ENCODE measurements at regions not wholly inside any gene's neighbourhood (a gene's known extent, or its start where the extent isn't known, plus 50 kb on each side); places are given as distances from the start of the nearest gene placed in this dataset.

DNA sequence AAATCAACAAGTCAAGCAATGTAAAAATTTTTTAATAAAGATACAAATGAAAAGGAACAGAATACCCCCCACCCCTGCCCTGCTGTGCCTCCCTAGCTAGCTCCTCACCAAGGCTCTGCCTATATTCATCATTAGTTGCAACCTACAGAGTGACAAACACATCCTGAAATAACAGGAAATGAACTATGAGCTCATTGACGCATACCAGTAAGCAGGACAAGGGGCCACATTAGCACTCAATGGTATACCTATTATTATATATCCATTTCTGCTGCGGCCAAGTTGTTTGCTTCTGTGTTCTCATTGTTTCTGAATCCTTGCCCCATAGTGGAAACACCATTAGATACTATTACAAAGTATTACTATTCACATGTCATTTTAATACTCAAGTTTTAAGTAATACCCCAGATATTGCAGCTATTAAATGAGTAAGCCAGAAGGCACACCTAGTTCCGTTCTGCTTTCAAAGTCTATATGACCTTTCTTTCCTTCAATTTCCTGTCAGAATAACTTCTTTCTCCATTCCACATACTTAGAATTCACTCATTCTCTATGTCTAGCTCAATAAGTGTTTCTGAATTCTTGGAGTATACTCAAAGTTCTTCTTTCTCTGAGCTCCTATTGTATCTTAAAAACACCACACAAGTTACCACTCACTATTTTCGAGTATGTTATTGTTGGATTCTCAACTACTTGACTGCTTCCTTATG lies 1214.9 kb downstream of the PLA2G4A start:
- Histone ChIP-seq H3K4me1 (ENCODE audit: insufficient read depth) (no peaks in the 10 kb centered on the region), H3K9ac (no peak overlapping the region), H3K9me3 (ENCODE audit: low read depth) (peaks cover 3% of the 10 kb centered on the region), H3K79me2 (ENCODE audit: insufficient read depth) (no peaks in the 10 kb centered on the region), H3K9me2 (ENCODE audit: insufficient read depth) (no peaks in the 10 kb centered on the region), H4K20me1 (ENCODE audit: insufficient read depth) (no peaks in the 10 kb centered on the region), H3K27ac (no peak overlapping the region), H3F3A (ENCODE audit: insufficient read depth) (no peaks in the 10 kb centered on the region), H3K27me3 (replicated peaks; ENCODE audit: insufficient read depth) (no peaks in the 10 kb centered on the region), H2AFZ (no peak overlapping the region), H3K36me3 (ENCODE audit: low read depth) (no peaks in the 10 kb centered on the region), H3K4me2 (ENCODE audit: unreplicated experiment) (no peak overlapping the region), H3K4me3 (no peak overlapping the region)
- 17 to 27% methylated on average over 4 of the region's 4 CpGs for whole genome bisulfite sequencing, 2 experiments (ENCODE audit: low coverage in 1 of 2, low lambda C conversion rate in 2 of 2, missing lambda C conversion rate in 2 of 2)
- in situ Hi-C loops (cut with MboI), result no loop called here
- no peak for TF ChIP-seq EZH2phosphoT487 (IDR thresholded peaks at IDR 0.05; ENCODE audit: insufficient read depth, low read depth)
- TF ChIP-seq EZH2 (IDR thresholded peaks at IDR 0.05; ENCODE audit: insufficient read depth, poor library complexity, severe bottlenecking), result no peak
- DNase-seq, result no peak

- TF ChIP-seq EZH2phosphoT487 (IDR thresholded peaks at IDR 0.05; ENCODE audit: insufficient read depth, low read depth) (no peak), EZH2 (IDR thresholded peaks at IDR 0.05; ENCODE audit: insufficient read depth, poor library complexity, severe bottlenecking) (no peak)
- in situ Hi-C loops (cut with MboI), result no loop called here
- no peaks in the 10 kb centered on the region for H3K9me2 ChIP-seq (ENCODE audit: insufficient read depth)
These were observed 1221.5 kb downstream of the PLA2G4A start for GRCh38 chr1:188050250-188050649.

DNA sequence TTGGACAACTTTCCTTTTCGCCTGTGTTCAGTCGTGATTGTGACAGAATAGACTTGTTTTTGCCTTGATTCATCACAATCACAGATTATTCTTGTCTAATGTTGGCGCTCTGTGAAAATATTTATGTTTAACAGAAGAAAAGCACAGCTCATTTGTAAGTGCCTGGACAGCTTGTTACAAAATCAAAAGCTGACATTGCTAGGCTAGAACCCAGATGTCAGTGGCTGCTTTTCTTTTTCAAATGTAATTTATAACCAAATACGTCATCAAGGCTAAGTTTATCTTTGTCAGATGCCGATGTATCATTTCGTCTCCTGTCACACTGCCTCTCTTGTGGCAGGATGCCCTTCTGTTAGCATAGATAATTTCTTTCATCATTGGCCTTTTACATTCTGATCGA lies 1227.3 kb downstream of the PLA2G4A start:
- 1 to 2% methylated on average over 7 of the region's 7 CpGs for WGBS, 2 experiments (ENCODE audit: low coverage in 1 of 2, low lambda C conversion rate in 2 of 2, missing lambda C conversion rate in 2 of 2)
- no peak overlapping the region for H3K27ac ChIP-seq
- TF ChIP-seq EZH2 (IDR thresholded peaks at IDR 0.05; ENCODE audit: insufficient read depth, poor library complexity, severe bottlenecking) (no peak), EZH2phosphoT487 (IDR thresholded peaks at IDR 0.05; ENCODE audit: insufficient read depth, low read depth) (no peak)
- no peaks in the 10 kb centered on the region for H3K9me3 ChIP-seq (ENCODE audit: low read depth)
- in situ Hi-C loops (cut with MboI), result no loop called here
- no peak overlapping the region for H3K4me3 ChIP-seq
- DNase-seq, result no peak
- no peak overlapping the region for H3K9ac ChIP-seq
- no peaks in the 10 kb centered on the region for H4K20me1 ChIP-seq (ENCODE audit: insufficient read depth)
- no peaks in the 10 kb centered on the region for H3F3A ChIP-seq (ENCODE audit: insufficient read depth)
- H3K79me2 ChIP-seq (ENCODE audit: insufficient read depth), result no peaks in the 10 kb centered on the region
- H2AFZ ChIP-seq, result no peak overlapping the region
- no peak overlapping the region for H3K4me2 ChIP-seq (ENCODE audit: unreplicated experiment)
- no peaks in the 10 kb centered on the region for H3K36me3 ChIP-seq (ENCODE audit: low read depth)
- no peaks in the 10 kb centered on the region for H3K27me3 ChIP-seq (replicated peaks; ENCODE audit: insufficient read depth)
- no peaks in the 10 kb centered on the region for H3K9me2 ChIP-seq (ENCODE audit: insufficient read depth)
- H3K4me1 ChIP-seq (ENCODE audit: insufficient read depth), result no peaks in the 10 kb centered on the region

More at GRCh38 chr1:188050250-188050649, 1221.5 kb downstream of the PLA2G4A start:
- Histone ChIP-seq H3K4me1 (ENCODE audit: insufficient read depth) (no peaks in the 10 kb centered on the region), H3K27me3 (replicated peaks; ENCODE audit: insufficient read depth) (no peaks in the 10 kb centered on the region), H3K4me2 (ENCODE audit: unreplicated experiment) (no peak overlapping the region), H2AFZ (no peak overlapping the region), H3F3A (ENCODE audit: insufficient read depth) (no peaks in the 10 kb centered on the region), H3K4me3 (no peak overlapping the region), H3K9me3 (ENCODE audit: low read depth) (no peaks in the 10 kb centered on the region), H3K79me2 (ENCODE audit: insufficient read depth) (no peaks in the 10 kb centered on the region), H3K27ac (no peak overlapping the region), H3K36me3 (ENCODE audit: low read depth) (no peaks in the 10 kb centered on the region), H3K9ac (no peak overlapping the region), H4K20me1 (ENCODE audit: insufficient read depth) (no peaks in the 10 kb centered on the region)
- DNase-seq, result no peak

DNA sequence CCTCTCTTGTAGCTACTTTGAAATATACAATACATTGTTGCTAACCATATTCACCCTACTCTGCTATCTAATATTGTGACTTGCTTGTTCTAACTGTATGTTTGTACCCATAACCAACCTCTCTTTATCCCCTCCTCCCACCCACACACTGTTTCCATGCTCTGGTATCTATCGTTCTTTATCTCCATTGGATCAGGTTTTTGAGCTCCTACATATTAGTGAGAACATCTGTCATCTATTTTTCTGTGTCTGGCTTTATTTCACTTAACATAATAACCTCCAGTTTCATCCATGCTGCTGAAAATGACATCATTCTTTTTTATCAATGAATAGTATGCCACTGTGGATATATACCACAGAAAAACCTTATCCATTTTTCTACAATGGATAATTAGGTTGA lies 1230.1 kb downstream of the PLA2G4A start:
- Histone ChIP-seq H2AFZ (no peak overlapping the region), H3K27ac (no peak overlapping the region), H3K4me3 (no peak overlapping the region), H3K9me2 (ENCODE audit: insufficient read depth) (no peaks in the 10 kb centered on the region), H3K9ac (no peak overlapping the region), H3F3A (ENCODE audit: insufficient read depth) (no peaks in the 10 kb centered on the region), H3K36me3 (ENCODE audit: low read depth) (no peaks in the 10 kb centered on the region), H3K27me3 (replicated peaks; ENCODE audit: insufficient read depth) (no peaks in the 10 kb centered on the region), H4K20me1 (ENCODE audit: insufficient read depth) (no peaks in the 10 kb centered on the region), H3K4me2 (ENCODE audit: unreplicated experiment) (no peak overlapping the region), H3K4me1 (ENCODE audit: insufficient read depth) (no peaks in the 10 kb centered on the region), H3K79me2 (ENCODE audit: insufficient read depth) (no peaks in the 10 kb centered on the region), H3K9me3 (ENCODE audit: low read depth) (no peaks in the 10 kb centered on the region)
- TF ChIP-seq EZH2phosphoT487 (IDR thresholded peaks at IDR 0.05; ENCODE audit: insufficient read depth, low read depth), result no peak
- no peak for TF ChIP-seq EZH2 (IDR thresholded peaks at IDR 0.05; ENCODE audit: insufficient read depth, poor library complexity, severe bottlenecking)
- 3 to 5% methylated on average over 1 of the region's 1 CpG for WGBS, 2 experiments (ENCODE audit: low coverage in 1 of 2, low lambda C conversion rate in 2 of 2, missing lambda C conversion rate in 2 of 2)
- no peak for DNase-seq
- in situ Hi-C loops (cut with MboI), result no loop called here

GRCh38 chr1:188061881-188062280 lies 1233.1 kb downstream of the PLA2G4A start:
- no peak overlapping the region for H2AFZ ChIP-seq
- no peaks in the 10 kb centered on the region for H3K79me2 ChIP-seq (ENCODE audit: insufficient read depth)
- no peaks in the 10 kb centered on the region for H3K36me3 ChIP-seq (ENCODE audit: low read depth)
- in situ Hi-C loops (cut with MboI), result no loop called here
- no peak for TF ChIP-seq EZH2 (IDR thresholded peaks at IDR 0.05; ENCODE audit: insufficient read depth, poor library complexity, severe bottlenecking)
- no peak for TF ChIP-seq EZH2phosphoT487 (IDR thresholded peaks at IDR 0.05; ENCODE audit: insufficient read depth, low read depth)
- H3F3A ChIP-seq (ENCODE audit: insufficient read depth), result no peaks in the 10 kb centered on the region
- no peak overlapping the region for H3K27ac ChIP-seq
- DNase-seq, result no peak
- H3K9me3 ChIP-seq (ENCODE audit: low read depth), result no peaks in the 10 kb centered on the region
- H3K9ac ChIP-seq, result no peak overlapping the region
- no peak overlapping the region for H3K4me2 ChIP-seq (ENCODE audit: unreplicated experiment)
- no peaks in the 10 kb centered on the region for H4K20me1 ChIP-seq (ENCODE audit: insufficient read depth)
- H3K27me3 ChIP-seq (replicated peaks; ENCODE audit: insufficient read depth), result no peaks in the 10 kb centered on the region
- H3K4me3 ChIP-seq, result no peak overlapping the region
- H3K4me1 ChIP-seq (ENCODE audit: insufficient read depth), result no peaks in the 10 kb centered on the region
- no peaks in the 10 kb centered on the region for H3K9me2 ChIP-seq (ENCODE audit: insufficient read depth)
